ENCODE measurements at regions not wholly inside any gene's neighbourhood (a gene's known extent, or its start where the extent isn't known, plus 50 kb on each side); places are given as distances from the start of the nearest gene placed in this dataset.

DNA sequence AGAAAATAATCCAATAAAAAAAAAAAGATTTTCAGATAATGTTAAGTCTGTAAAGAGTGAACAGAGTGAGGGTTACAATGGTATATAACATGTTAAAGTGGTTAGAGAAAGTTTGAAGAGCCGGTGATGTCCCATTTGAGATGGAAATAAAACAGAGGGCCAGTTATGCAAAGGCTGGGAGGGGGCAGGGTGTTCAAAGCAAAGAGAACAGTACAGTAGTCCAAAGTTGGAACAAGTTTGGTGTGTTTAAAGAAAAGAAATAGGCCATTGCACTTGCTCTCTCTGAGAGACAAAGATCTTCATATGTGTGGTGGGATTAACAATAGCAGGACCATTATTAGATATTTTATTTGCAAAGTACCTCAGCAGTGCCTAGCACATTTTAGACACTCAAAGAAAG lies 179.5 kb upstream of the PKN2 start:
- TF ChIP-seq, protein P1, sequence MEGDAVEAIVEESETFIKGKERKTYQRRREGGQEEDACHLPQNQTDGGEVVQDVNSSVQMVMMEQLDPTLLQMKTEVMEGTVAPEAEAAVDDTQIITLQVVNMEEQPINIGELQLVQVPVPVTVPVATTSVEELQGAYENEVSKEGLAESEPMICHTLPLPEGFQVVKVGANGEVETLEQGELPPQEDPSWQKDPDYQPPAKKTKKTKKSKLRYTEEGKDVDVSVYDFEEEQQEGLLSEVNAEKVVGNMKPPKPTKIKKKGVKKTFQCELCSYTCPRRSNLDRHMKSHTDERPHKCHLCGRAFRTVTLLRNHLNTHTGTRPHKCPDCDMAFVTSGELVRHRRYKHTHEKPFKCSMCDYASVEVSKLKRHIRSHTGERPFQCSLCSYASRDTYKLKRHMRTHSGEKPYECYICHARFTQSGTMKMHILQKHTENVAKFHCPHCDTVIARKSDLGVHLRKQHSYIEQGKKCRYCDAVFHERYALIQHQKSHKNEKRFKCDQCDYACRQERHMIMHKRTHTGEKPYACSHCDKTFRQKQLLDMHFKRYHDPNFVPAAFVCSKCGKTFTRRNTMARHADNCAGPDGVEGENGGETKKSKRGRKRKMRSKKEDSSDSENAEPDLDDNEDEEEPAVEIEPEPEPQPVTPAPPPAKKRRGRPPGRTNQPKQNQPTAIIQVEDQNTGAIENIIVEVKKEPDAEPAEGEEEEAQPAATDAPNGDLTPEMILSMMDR (conservative IDR thresholded peaks at IDR 0.05; ENCODE audit: low read length), result no peak
- TF ChIP-seq EZH2phosphoT487 (IDR thresholded peaks at IDR 0.05; ENCODE audit: borderline replicate concordance, low read depth, low read length), result no peak

Measured in OCI-LY7 (cell line).